HG03045 (cell line): ENCODE measurements at regions not wholly inside any gene's neighbourhood (a gene's known extent, or its start where the extent isn't known, plus 50 kb on each side); places are given as distances from the start of the nearest gene placed in this dataset.

Source experiments
- ATAC-seq: cut with Tn5 transposase; IDR thresholded peaks from one replicate; pipeline ENCODE4 v1.9.1; 2021; ENCODE audit warnings: mild to moderate bottlenecking, moderate library complexity; ENCODE audit not compliant: unreplicated experiment

GRCh38 chr2:20559277-20559676, 91.6 kb downstream of the HS1BP3 start:
- no peak for ATAC-seq

GRCh38 chr2:20560011-20560410, 90.9 kb downstream of the HS1BP3 start:
- no peak for ATAC-seq

GRCh38 chr2:20560891-20561636, 89.8 kb downstream of the HS1BP3 start:
- ATAC-seq, result no peak

- no peak for ATAC-seq
Measured at GRCh38 chr2:20561637-20562454, 89.1 kb downstream of the HS1BP3 start.

GRCh38 chr2:20562540-20563225, 88.2 kb downstream of the HS1BP3 start:
- no peak for ATAC-seq

GRCh38 chr2:20563251-20563650, 87.6 kb downstream of the HS1BP3 start:
- no peak for ATAC-seq

GRCh38 chr2:20563833-20564232, 87.1 kb downstream of the HS1BP3 start:
- no peak for ATAC-seq

- no peak for ATAC-seq
Measured at GRCh38 chr2:20565101-20565622, 85.7 kb downstream of the HS1BP3 start.

GRCh38 chr2:20565623-20566236, 85.2 kb downstream of the HS1BP3 start:
- ATAC-seq, result no peak

- ATAC-seq, result no peak
Measured at GRCh38 chr2:20566331-20566730, 84.6 kb downstream of the HS1BP3 start.

GRCh38 chr2:20567159-20567925, 83.6 kb downstream of the HS1BP3 start:
- no peak for ATAC-seq
